HG02678 (cell line): ENCODE measurements at regions not wholly inside any gene's neighbourhood (a gene's known extent, or its start where the extent isn't known, plus 50 kb on each side); places are given as distances from the start of the nearest gene placed in this dataset.
"Not testable (repeated sequence)": the region's sequence is repeated elsewhere in the genome, so short reads cannot be mapped to it uniquely, and the experiment has no call there.

Experiments
- ATAC-seq: cut with Tn5 transposase; IDR thresholded peaks from one replicate; pipeline ENCODE4 v1.9.1; 2021; ENCODE audit warnings: mild to moderate bottlenecking, moderate library complexity; ENCODE audit not compliant: unreplicated experiment

DNA sequence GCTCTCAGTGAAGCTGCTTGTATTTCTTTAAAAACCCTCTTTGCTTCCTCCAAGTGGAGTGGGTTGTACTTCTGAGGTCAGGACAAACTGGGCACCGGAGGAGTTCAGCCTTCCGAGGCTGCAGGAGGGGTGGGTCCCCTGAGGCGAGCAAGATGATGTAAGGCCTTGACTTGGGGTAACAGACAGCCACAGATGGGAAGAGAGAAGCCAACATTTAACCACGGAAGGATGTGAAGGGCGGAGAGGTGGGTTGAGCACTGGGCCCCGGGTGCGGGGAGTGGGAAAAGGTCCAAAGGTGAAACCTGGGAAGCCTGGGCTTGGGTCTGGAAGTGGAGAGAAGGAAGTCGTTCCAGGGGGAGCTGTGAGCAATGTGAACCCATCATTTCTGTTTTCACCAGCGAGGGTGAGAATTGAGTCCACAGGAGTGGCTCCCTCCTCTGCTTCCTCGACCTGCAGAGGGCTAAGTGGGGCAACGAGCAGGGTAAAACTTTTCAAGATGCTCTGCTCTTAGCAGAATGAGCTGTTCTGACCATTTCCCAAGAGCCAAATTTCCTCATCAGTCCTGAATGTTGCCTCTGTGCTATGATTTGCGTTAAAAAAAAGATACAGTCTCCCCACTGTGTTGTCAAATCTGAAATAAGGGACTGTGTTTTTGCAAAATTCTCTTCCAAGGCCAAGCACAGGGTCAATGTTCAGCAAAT lies 137.7 kb upstream of the CRHR1 start:
- ATAC-seq, result no peak

DNA sequence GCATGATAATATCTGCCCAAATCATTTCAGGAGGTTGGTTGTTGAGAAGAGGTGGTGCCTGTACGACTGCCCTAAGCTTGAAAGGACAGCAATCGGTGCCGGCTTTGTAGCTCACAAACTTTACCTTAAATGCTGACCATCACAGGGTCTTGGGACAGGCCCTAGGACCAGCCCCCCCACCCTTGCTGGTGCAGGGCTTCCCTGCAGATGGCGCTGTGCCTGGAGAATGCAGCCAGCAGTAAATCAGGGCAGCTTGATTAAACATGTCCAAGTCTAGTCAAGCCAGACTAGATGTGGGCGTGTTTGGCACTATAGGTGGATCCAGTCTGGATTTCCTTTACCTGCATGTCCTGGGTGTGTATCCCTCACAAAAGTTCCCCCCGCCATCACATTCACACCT lies 135.5 kb upstream of the CRHR1 start:
- no peak for ATAC-seq

DNA sequence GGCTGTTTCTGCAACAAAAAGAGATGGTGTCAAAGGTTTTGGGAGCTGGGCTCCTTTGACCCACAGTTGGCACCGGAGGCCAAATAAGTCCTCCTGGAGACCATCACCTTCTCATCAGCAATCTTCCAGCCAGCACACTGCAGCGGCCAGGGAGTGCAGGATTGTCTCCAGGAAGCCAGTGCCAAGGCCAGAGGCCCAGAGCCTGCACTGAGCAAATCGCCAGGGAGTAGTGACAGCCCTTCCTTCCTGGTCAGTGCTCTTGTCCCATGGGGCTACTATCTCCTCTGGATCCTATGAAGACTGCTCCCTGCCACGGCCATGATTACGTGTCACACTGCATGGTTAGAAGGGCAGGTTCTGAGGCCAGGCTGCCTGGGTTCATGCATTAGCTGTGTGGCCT lies 134.3 kb upstream of the CRHR1 start:
- no peak for ATAC-seq

DNA sequence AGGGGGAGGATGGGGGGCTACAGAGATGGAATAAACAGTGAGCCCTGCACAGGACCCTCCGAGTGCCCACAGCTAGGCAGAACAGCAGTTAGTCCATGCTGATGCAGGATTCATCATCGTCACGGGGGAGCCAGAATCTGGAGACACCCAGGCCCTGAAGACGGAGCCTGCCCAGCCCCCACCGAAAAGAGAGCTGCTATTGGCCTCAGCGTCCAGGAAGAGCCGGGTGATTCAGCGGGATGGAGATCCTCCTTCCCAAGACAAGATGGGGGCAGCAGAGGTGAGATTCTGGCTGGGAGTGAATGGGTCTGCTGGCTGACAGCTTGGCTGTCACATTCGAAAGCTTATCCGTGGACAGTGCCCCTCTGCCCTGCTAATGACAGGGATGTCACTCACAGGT lies 133.6 kb upstream of the CRHR1 start:
- ATAC-seq, result no peak

DNA sequence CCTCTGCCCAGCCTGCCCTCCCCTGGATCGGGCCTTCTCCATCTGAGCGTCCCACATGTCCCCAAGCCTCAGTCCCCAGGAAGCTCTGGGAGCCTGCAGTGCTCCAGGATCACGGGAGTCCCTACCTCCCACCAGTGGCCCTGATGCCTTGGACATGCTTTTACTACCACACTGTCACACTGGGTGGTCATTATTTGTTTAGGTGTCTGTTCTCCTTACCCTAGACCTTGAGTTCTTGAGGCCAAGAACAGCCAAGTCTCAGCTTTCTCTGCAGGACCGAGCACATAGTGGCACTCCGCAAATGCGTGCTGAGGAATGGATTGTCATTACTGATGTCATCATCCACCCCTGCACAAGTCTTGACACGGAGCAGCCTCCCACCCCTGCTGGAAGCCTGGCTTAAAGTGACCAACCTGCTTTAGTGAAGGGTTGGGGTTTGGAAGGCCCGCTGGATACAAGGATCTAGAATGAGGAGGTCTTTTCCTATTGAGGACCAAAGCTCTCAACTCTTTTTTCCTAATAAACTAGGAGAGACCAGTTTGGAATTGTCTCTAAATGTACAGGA lies 132.9 kb upstream of the CRHR1 start:
- ATAC-seq, result no peak

DNA sequence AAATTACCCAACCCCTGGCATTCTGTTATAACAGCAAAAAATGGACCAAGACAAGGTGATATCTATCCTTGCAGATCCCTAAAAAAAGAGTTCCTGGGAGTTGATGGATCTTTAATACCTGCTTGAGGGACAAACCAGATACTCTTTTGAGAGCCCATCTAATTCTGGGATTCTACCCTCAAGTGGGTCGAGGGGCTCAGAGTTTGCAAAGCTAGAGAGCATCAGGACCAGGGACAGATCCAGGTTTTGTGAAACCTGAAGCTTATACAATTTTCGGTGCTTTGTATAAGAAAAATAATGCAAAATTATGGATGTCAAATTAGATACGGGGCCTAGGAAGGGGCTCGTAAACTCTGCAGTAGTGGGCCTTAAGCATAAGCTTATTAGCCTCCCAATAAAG lies 130.5 kb upstream of the CRHR1 start:
- ATAC-seq, result no peak

DNA sequence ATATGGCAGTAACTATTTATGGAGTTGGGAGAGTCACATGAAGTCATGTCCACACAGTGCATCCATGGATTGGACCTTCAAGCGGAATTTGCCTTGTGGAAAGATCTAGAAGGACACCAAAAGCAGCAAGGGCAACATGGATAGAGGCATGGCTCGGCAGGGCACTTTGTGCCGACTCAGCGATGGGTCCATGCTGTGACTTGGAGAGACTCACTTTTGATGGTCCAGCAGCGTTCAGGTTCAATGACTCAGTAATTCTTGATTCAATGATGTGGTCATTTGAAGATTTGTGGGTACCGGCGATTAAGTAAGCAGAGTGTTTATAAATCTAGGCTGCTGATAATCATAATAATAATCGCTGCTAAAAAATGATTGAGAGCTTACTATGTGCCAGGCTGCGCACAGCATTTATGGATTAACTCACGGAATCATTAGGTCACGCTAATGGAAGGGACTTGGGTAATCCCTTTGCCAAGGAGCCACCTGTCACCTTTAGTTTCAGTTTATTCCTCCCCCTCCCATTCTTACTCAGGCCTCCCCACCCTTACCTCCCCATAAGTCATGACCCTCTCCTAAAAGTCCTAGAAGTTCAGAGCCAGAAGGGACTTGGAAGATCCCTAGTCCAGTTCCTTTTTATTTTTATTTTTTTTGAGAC lies 127.5 kb upstream of the CRHR1 start:
- ATAC-seq, result no peak

DNA sequence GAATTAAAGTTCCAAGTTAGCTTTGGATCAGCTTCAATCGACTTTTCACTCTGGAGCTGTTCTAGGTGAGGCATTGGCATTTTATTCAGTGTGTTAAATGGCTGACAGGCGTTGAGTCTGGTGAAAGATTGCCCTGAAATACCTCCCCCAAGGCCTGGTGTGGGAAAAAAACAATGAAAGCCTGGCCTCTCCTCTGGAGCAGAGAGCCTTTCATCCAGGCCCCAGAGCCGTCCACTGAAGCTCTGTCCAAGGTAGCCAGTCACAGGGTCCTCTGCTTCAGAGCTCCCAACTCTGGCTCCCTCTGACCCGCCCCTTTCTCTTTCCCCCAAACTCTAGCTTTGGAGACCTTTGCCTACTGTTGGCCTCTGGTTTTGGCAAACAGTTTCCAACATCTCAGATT lies 123.6 kb upstream of the CRHR1 start:
- ATAC-seq, result no peak

DNA sequence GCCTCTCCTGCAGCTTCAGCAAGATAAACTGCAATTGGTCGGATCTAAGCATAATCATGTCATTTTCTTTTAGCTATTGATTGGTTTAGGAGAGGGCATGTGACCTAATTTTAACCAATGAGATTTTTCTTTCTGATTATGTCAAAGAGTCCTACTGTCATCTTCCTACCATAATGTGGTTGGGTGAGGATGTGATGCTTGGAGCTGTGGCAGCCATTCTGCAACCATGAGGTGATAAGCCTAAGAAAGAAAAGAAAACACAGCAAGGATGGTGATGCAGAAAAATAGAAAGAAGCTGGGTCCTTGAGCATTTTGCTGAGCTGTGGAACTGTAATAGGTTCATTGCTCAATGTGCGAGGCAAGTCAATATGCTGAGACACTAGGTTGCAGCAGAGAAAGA lies 121.7 kb upstream of the CRHR1 start:
- ATAC-seq, result no peak

DNA sequence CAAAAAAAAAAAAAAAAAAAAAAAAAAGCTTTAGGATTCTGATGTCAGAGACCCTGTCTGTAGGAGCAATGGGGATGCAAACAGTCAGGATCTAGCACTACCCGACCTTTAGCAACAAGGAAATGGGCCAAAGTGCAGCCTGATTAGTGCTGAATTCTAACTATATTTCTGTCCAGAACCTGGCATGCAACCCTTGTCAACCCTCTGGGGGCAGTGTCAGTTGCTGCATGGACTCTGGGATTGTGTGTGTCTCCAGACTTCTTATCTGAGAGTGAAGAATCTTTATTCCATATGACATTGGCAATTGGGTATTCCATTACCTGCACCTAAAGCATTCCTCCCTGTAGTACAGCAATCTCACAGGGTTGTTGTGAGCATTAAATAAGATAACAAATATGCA lies 120.3 kb upstream of the CRHR1 start:
- no peak for ATAC-seq

DNA sequence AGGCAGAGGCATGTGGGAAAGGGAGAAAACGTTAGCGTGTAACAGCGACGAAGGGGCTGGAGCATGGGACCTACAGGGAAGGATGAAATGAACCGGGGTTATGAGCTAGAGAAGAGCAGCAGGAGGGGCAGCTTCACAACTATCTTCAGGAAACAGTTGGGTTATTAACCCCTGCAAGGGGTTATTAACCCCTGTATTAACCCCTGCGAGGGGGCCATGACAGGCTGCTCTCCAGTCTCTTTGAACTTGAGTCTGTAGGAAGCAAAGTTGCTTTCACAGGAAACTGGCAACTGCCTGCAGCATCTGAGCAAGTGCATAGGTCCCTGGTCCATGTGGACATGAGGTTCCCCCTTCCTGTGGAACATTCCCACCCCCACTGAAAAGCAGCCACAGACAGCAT lies 119.2 kb upstream of the CRHR1 start:
- no peak for ATAC-seq

DNA sequence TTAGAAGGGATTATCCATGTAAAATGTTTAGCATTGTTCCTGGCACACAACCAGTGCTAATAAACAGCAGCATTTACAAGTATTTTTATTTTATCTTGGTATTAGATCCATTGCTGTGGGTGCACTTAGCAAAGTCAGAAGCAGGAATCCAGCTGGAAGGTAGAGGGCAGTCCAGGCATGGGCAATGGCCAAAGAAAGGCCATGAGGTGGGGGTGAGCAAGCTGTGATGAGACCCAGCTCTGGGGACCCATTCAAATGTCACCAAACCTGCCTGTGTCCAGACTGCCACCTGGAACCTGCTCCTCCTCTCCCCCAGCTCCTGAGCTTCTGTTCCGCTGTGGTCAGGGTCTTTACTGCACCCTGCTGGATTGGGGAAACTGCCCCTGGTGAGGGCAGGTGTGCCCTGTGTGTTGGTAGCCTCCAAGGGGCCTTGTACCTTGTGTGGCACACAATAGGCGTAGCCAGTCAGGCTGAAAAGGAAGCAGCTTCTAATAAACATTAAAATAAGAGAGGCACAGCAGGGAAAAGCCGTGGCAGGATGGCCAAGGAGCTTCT lies 118.0 kb upstream of the CRHR1 start:
- ATAC-seq, result no peak

DNA sequence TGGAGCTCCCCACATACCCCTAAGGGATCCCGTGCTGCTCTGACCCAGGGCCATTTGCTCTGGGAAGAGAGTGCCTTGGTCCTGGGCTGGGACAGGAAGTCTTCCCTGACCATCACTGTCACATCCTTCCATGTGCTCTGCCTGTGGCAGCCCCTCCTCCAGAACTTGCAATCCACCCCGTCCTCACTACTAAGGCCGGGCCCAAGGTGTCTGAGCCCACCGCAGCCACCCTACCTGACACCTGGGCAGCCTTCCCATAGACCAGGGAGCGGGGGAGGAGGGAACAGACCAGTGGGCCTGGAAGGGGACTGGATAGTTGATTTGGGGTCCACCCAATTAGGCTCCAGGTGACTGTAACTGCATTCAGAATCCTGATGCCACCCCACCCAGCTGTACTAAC lies 117.5 kb upstream of the CRHR1 start:
- ATAC-seq, result no peak

DNA sequence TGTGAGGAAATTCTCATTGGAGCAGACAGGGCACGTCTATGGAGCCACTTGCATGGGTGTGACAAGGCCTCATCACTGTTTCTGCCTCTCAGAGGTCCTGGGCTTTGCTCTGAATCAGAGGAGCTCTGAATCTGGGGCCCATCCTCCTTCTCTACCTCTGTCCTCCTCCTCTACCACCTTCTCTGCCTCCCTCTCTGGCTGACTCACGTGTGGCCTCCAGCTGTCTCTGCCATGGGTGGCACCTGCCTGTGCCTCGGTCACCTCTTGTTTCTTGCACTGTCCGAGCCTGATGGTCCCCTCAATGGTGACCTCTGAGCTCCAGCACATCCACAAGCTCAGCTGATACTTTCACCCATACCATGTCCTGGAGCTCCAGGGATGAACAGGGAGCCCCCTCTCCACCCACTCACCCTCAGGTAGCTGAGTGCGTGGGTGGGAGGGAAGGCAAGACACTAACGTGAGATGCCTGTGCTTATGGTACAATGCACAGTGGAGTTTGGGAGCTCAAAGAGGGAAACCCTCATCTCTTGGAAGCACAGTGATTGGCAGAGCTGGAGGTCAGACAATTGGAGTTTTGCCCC lies 116.4 kb upstream of the CRHR1 start:
- ATAC-seq, result no peak

DNA sequence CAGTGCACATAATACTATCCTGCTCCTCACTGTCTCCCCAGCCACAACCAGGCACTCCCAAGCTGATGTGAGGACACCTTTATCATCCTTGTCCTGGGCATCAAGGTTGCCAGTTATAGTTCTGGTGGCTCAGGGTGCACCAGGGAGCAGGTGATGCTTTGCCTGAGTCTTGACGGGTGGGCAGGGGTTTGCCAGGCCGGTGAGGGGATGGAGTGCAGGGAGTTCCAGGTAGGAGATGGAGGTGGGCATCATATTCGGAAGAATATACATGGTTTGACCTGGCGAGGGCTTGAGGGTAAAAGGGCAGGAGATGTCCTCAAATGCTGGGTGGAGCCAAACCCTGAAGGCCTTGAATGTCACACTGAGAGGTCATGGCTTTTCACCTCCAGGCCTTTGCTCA lies 115.8 kb upstream of the CRHR1 start:
- no peak for ATAC-seq

DNA sequence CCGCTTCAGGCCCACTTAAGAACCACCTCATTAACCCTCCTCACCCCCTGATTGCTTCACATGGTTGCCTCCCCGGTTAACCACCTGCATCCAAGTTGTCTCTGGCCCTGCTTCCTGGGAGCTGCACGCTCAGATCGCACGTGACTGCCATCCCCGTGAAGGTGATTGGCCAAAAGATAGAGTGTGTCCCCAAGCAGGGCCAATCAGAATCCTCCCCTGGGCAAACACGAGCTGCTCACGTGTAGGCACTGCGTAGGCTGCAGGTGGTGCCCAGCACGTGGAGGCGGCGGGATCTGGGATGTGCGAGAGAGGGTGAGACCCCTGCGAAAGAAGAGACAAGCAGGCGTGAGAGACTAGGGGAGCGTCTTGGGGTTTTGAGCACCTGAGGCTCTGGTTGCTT lies 111.8 kb upstream of the CRHR1 start:
- no peak for ATAC-seq

DNA sequence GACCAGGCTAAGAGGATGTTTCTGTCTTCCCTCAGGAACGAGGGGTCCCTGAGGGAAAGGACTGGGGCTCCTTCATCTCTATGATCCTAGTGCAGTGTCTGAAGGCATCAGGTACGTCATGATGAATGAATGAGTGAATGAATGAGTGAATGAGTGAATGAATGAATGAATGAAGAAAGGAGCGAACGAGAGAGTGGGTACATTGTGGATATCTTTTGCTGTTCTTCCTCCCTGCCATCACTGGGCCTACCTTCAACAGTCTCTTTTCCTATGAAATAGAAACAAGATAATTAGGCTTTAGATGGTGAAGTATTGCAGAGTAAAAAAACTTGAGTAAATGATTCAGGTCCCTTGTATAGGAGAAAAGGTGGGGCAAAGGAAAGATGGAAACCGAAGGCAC lies 111.3 kb upstream of the CRHR1 start:
- no peak for ATAC-seq

DNA sequence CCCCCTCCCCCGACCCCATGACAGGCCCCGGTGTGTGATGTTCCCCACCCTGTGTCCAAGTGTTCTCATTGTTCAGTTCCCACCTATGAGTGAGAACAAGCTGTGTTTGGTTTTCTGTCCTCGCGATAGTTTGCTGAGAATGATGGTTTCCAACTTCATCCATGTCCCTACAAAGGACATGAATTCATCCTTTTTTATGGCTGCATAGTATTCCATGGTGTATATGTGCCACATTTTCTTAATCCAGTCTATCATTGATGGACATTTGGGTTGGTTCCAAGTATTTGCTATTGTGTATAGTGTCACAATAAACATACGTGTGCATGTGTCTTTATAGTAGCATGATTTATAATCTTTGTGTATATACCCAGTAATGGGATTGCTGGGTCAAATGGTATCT lies 110.4 kb upstream of the CRHR1 start:
- ATAC-seq, result not testable (repeated sequence)

DNA sequence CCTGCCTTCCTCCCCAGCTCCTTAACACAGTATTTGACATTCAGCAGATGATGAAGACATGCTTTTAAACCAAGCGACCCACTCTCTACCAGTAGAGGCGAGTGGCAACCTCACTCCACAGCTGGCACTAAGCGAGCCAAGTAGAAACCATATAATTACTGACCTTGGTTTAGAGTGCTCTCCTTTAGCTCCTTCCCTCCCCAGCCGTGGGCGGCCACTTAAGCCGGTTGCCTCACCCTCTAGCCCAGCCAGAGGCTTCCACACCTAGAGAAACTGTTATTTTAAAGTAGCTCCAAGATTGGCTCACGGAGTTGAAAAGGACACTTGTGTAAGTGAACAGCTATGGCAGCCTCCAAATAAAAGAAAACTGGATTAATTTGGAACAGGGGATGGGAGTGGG lies 109.1 kb upstream of the CRHR1 start:
- no peak for ATAC-seq

DNA sequence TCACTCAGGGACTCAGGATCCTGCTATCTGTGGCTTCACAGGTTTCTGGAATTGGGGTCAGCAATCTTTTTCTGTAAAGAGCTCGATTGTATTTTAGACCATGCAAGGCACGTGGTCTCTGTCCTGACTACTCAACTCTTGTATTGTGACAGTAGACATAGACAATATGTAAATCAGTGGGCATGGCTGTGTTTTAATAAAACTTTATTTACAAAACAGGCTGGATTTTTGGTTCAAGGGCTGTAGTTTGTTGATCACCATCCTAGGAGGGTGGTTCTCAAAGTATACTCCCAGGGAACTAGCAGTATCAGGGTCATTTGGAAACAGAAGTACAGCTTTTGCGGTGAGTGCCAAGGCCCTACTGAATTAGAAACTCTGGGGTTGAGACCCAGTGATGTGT lies 108.2 kb upstream of the CRHR1 start:
- ATAC-seq, result no peak

DNA sequence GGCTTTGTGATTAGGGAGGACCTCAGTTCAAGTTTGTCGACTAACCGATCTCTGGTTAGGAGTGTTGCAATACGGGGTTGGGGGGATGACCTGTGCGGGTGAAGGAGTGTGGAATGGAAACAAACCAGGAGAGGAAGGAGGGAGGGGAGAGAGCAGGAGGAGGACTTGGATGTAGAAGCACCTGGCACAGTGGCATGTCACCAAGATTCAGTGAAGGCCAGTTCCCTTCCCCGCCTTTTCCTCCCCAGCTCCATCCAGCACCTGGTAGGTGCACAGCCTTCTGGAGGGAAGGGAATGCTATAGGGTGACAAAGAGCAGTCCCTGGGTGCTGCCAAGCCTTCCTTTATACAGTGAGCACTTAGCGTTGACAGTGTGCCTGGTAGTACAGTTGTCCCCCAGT lies 107.4 kb upstream of the CRHR1 start:
- ATAC-seq, result no peak

DNA sequence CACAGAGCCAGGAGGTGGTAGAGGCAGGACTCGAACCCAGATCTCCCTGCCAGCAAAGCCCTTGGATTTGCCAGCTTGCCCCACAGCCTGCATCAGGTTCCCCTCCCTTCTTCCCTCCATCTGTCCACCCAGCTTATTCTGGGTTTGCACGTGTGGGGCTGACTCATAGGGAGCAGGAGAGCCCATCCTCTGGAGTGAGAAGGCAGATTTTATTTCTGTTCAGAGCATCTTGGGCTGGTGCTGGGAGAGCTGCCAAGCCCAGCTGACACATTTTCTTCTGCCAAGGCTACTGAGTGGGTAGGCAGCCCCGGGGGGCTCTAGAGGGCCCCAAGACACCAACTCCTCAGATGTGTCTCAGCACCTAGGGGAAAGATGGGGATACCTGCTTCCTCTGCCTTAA lies 106.3 kb upstream of the CRHR1 start:
- ATAC-seq, result no peak
